ENCODE measurements at regions not wholly inside any gene's neighbourhood (a gene's known extent, or its start where the extent isn't known, plus 50 kb on each side); places are given as distances from the start of the nearest gene placed in this dataset.

DNA sequence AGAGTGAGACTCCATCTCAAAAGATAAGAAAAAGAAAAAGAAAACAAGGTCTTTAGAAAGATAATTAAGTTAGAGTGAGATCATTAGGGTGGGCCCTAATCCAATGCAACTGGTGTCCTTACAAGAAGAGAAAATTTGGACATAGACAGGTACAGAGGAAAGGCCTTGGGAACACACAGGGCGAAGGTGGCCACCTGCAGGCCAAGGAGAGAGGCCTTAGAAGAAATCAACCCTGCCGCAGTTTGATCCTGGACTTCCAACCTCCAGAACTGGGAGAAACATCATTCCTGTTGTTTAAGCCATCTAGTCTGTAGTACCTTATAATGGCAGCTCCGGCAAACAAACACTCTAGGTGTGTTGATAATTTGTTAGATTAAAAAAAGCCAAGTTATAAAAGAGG, 491.9 kb downstream of the MED13L start:
- Mint-ChIP-seq H3K36me3 (ENCODE audit: insufficient read depth) (no peaks in the 10 kb centered on the region), H3K27me3 (peaks cover 5% of the 10 kb centered on the region), H3K27ac (no peak overlapping the region), H3K4me3 (ENCODE audit: low read depth) (no peak overlapping the region), H3K9me3 (ENCODE audit: low read depth) (peaks cover 3% of the 10 kb centered on the region), H3K4me1 (ENCODE audit: low read depth) (no peaks in the 10 kb centered on the region)
- DNase-seq (ENCODE audit: low spot score, unreplicated experiment), result no peak
- TF ChIP-seq, protein P1, sequence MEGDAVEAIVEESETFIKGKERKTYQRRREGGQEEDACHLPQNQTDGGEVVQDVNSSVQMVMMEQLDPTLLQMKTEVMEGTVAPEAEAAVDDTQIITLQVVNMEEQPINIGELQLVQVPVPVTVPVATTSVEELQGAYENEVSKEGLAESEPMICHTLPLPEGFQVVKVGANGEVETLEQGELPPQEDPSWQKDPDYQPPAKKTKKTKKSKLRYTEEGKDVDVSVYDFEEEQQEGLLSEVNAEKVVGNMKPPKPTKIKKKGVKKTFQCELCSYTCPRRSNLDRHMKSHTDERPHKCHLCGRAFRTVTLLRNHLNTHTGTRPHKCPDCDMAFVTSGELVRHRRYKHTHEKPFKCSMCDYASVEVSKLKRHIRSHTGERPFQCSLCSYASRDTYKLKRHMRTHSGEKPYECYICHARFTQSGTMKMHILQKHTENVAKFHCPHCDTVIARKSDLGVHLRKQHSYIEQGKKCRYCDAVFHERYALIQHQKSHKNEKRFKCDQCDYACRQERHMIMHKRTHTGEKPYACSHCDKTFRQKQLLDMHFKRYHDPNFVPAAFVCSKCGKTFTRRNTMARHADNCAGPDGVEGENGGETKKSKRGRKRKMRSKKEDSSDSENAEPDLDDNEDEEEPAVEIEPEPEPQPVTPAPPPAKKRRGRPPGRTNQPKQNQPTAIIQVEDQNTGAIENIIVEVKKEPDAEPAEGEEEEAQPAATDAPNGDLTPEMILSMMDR (IDR thresholded peaks at IDR 0.05; ENCODE audit: unreplicated experiment), result no peak

DNA sequence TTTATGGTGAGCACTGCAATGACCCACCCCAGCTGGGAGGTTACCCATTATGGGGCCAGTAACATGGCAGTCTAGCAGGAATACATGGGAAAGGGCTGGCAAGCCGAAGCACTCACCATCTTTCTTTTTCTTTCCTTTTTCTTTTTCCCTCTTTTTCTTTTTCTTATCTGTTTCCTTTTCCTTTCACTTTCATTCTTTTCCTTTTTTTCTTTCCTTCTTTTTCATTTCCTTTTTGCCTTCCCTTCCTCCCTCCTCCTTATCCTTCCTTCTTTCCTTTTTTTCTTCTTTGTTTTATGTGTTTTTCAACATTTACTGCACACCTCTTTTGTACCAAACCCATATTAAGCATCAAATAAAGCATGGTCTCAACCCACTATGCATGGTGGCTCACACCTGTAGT, 501.1 kb downstream of the MED13L start:
- Mint-ChIP-seq H3K27me3 (no peaks in the 10 kb centered on the region), H3K4me1 (ENCODE audit: low read depth) (no peaks in the 10 kb centered on the region), H3K27ac (no peak overlapping the region), H3K36me3 (ENCODE audit: insufficient read depth) (no peaks in the 10 kb centered on the region), H3K9me3 (ENCODE audit: low read depth) (peaks cover 9% of the 10 kb centered on the region), H3K4me3 (ENCODE audit: low read depth) (no peak overlapping the region)
- TF ChIP-seq, protein P1 (IDR thresholded peaks at IDR 0.05; ENCODE audit: unreplicated experiment), result no peak
- no peak for DNase-seq (ENCODE audit: low spot score, unreplicated experiment)

DNA sequence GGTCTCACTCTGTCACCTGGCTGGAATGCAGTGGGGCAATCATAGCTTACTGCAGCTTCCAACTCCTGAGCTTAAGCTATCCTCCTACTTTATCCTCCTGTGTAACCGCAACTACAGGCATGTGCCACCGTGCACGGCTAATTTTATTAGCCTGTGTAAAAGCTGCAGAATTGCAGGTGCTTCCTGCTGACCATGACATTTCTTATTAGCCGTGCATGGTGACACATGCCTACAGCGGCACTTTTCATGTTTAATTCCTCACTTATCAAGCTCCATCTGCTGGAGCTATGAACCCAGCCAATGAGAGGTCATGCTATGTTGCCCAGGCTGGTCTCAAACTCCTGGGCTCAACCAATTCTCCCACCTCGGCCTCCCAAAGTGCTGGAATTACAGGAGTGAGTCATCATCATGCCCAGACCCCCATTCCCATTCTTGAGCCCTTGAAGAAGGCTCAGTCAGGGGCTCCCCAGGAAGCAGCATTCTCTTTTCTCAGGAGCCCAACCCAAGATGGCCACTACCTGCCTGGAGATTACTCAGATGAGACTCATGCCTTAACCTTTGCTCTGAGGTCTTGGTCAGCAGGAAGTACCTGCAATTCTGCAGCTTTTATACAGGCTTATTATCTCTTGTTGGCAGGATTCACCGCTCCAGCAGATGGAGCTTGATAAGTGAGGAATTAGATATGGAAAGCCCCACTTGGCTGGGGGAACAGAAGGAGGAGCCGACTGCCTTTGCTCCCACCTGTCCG, 503.2 kb downstream of the MED13L start:
- no peaks in the 10 kb centered on the region for H3K36me3 Mint-ChIP-seq (ENCODE audit: insufficient read depth)
- no peak overlapping the region for H3K27ac Mint-ChIP-seq
- H3K4me3 Mint-ChIP-seq (ENCODE audit: low read depth), result no peak overlapping the region
- DNase-seq (ENCODE audit: low spot score, unreplicated experiment), result no peak
- H3K9me3 Mint-ChIP-seq (ENCODE audit: low read depth), result peaks cover 9% of the 10 kb centered on the region
- no peaks in the 10 kb centered on the region for H3K4me1 Mint-ChIP-seq (ENCODE audit: low read depth)
- TF ChIP-seq, protein P1 (IDR thresholded peaks at IDR 0.05; ENCODE audit: unreplicated experiment), result no peak
- no peaks in the 10 kb centered on the region for H3K27me3 Mint-ChIP-seq

DNA sequence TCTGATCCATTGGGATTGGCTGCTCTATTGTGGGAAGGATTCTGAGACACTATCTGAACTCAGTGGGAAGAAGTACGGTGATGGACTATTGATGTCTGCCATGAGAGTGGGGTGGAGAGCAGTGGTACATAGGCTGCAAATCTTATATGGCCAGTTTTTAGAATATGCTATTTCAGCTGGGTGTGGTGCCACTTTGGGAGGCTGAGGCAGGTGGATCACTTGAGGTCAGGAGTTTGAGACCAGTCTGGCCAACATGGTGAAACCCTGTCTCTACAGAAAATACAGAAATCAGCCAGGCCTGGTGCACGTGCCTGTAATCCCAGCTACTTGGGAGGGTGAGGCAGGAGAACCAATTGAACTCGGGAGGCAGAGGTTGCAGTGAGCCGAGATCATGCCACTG, 505.9 kb downstream of the MED13L start:
- TF ChIP-seq, protein P1 (IDR thresholded peaks at IDR 0.05; ENCODE audit: unreplicated experiment), result no peak
- H3K27ac Mint-ChIP-seq, result no peak overlapping the region
- H3K9me3 Mint-ChIP-seq (ENCODE audit: low read depth), result peaks cover 9% of the 10 kb centered on the region
- H3K36me3 Mint-ChIP-seq (ENCODE audit: insufficient read depth), result no peaks in the 10 kb centered on the region
- H3K27me3 Mint-ChIP-seq, result no peaks in the 10 kb centered on the region
- no peaks in the 10 kb centered on the region for H3K4me1 Mint-ChIP-seq (ENCODE audit: low read depth)
- H3K4me3 Mint-ChIP-seq (ENCODE audit: low read depth), result no peak overlapping the region
- no peak for DNase-seq (ENCODE audit: low spot score, unreplicated experiment)

DNA sequence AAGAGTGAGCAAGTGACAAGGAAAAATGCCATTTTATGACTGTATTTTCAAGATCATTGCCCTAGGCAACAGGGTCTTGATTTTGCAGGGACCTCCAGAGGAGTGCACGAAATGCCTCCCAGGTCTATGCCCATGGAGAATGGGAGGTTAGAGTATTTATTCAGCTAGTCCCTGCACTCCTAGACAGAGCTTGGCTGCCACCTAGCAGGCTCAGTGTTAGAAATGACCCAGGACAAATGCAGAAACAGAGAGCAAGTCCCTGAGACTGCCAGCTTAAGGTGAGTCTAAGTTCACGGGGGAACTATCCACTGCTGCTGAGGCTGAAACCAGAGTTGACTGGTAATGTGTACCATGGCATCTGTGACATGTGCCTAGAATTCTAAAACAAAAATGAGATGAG, 506.4 kb downstream of the MED13L start:
- H3K27me3 Mint-ChIP-seq, result peaks cover 3% of the 10 kb centered on the region
- H3K4me3 Mint-ChIP-seq (ENCODE audit: low read depth), result no peak overlapping the region
- H3K36me3 Mint-ChIP-seq (ENCODE audit: insufficient read depth), result no peaks in the 10 kb centered on the region
- no peak overlapping the region for H3K27ac Mint-ChIP-seq
- H3K9me3 Mint-ChIP-seq (ENCODE audit: low read depth), result peaks cover 9% of the 10 kb centered on the region
- DNase-seq (ENCODE audit: low spot score, unreplicated experiment), result no peak
- TF ChIP-seq, protein P1 (IDR thresholded peaks at IDR 0.05; ENCODE audit: unreplicated experiment), result peak; percentile 44
- no peaks in the 10 kb centered on the region for H3K4me1 Mint-ChIP-seq (ENCODE audit: low read depth)
